ENCODE measurements at regions not wholly inside any gene's neighbourhood (a gene's known extent, or its start where the extent isn't known, plus 50 kb on each side); places are given as distances from the start of the nearest gene placed in this dataset.

- Histone ChIP-seq H3K4me3 (replicated peaks in 1 of 3; ENCODE audit: low read depth in 2 of 3, low read length in 3 of 3) (no peak overlapping the region), H3K27ac (ENCODE audit: low read depth in 1 of 2, low read length in 2 of 2) (no peak overlapping the region), H3K9me3 (replicated peaks in 1 of 2; ENCODE audit: control insufficient read depth in 1 of 2, insufficient read depth in 1 of 2, low read length in 2 of 2) (peaks cover 0 to 12% of the 10 kb centered on the region in 2 donors), H3K4me2 (replicated peaks; ENCODE audit: extremely low read depth, low read length, poor library complexity, severe bottlenecking) (no peak overlapping the region), H3K79me2 (ENCODE audit: insufficient read depth, low read length) (no peaks in the 10 kb centered on the region), H4K20me1 (ENCODE audit: insufficient read depth, low read length) (no peaks in the 10 kb centered on the region), H3K4me1 (ENCODE audit: control insufficient read depth in 1 of 2, insufficient read depth in 2 of 2, low read length in 2 of 2) (no peaks in the 10 kb centered on the region), H3K36me3 (replicated peaks in 1 of 2; ENCODE audit: control insufficient read depth in 1 of 2, insufficient read depth in 2 of 2, low read length in 2 of 2) (no peaks in the 10 kb centered on the region), H3K9ac (ENCODE audit: insufficient read depth, low read length, poor library complexity, severe bottlenecking) (no peak overlapping the region), H3K27me3 (ENCODE audit: control insufficient read depth in 2 of 2, insufficient read depth in 2 of 2, low read length in 2 of 2) (no peaks in the 10 kb centered on the region), H2AFZ (ENCODE audit: insufficient read depth, low read depth, low read length, poor library complexity, severe bottlenecking) (no peak overlapping the region)
- Mint-ChIP-seq H3K4me1 (no peaks in the 10 kb centered on the region), H3K27me3 (ENCODE audit: low read depth in 3 of 3) (peaks cover 0 to 7% (median 5%) of the 10 kb centered on the region in 3 donors), H3K36me3 (no peaks in the 10 kb centered on the region), H3K9me3 (peaks cover 10 to 20% (median 16%) of the 10 kb centered on the region in 7 donors), H3K27ac (no peak overlapping the region), H3K4me3 (peak overlapping the region in 1 of 2 donors; percentile 19)
- intact Hi-C loops (cut with micrococcal nuclease), result no loop called here
- no peak for DNase-seq
- 100% methylated on average over 1 of the region's 7 CpGs for WGBS (ENCODE audit: insufficient coverage)
- no peak for TF ChIP-seq CTCF (IDR thresholded peaks at IDR 0.05)
Measured at GRCh38 chr3:13718436-13718835, 161.4 kb downstream of the WNT7A start.

DNA sequence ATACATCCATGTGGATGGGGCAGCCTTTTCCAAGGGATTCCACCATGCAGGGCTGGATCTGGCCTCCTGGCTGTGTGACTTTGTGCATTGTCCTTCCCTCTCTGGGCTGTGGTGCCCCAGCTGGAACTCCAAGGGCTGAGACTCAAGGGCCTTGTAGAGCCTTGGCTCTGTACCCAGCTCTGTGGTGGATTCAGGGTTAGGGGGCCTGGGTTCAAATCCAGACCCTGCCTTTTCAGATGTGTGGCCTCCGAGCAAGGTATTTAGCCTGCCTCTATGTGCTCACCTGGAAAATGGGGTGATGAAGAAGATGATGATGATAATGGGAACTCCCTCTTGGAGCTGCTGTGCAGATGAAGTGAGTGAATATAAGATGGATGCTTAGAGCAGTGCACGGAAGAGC, 161.9 kb downstream of the WNT7A start:
- Histone ChIP-seq H3K4me2 (replicated peaks; ENCODE audit: extremely low read depth, low read length, poor library complexity, severe bottlenecking) (no peak overlapping the region), H3K4me1 (ENCODE audit: control insufficient read depth in 1 of 2, insufficient read depth in 2 of 2, low read length in 2 of 2) (no peaks in the 10 kb centered on the region), H3K27ac (ENCODE audit: low read depth in 1 of 2, low read length in 2 of 2) (no peak overlapping the region), H3K36me3 (replicated peaks in 1 of 2; ENCODE audit: control insufficient read depth in 1 of 2, insufficient read depth in 2 of 2, low read length in 2 of 2) (no peaks in the 10 kb centered on the region), H3K4me3 (replicated peaks in 1 of 3; ENCODE audit: low read depth in 2 of 3, low read length in 3 of 3) (no peak overlapping the region), H4K20me1 (ENCODE audit: insufficient read depth, low read length) (no peaks in the 10 kb centered on the region), H3K79me2 (ENCODE audit: insufficient read depth, low read length) (no peaks in the 10 kb centered on the region), H3K9me3 (replicated peaks in 1 of 2; ENCODE audit: control insufficient read depth in 1 of 2, insufficient read depth in 1 of 2, low read length in 2 of 2) (peaks cover under 1 to 17% of the 10 kb centered on the region in 2 donors), H3K9ac (ENCODE audit: insufficient read depth, low read length, poor library complexity, severe bottlenecking) (no peak overlapping the region), H3K27me3 (ENCODE audit: control insufficient read depth in 2 of 2, insufficient read depth in 2 of 2, low read length in 2 of 2) (no peaks in the 10 kb centered on the region), H2AFZ (ENCODE audit: insufficient read depth, low read depth, low read length, poor library complexity, severe bottlenecking) (no peak overlapping the region)
- TF ChIP-seq CTCF (IDR thresholded peaks at IDR 0.05), result no peak
- WGBS (ENCODE audit: insufficient coverage), result 100% methylated on average over 1 of the region's 2 CpGs
- no peak for DNase-seq
- no peak overlapping the region for H3K27ac Mint-ChIP-seq
- no peaks in the 10 kb centered on the region for H3K36me3 Mint-ChIP-seq
- intact Hi-C loops (cut with micrococcal nuclease), result no loop called here
- H3K4me1 Mint-ChIP-seq, result no peaks in the 10 kb centered on the region
- peak overlapping the region in 1 of 2 donors; percentile 19 for H3K4me3 Mint-ChIP-seq
- H3K9me3 Mint-ChIP-seq, result peaks cover 11 to 23% (median 20%) of the 10 kb centered on the region in 7 donors
- peaks cover 0 to 7% (median 5%) of the 10 kb centered on the region in 3 donors for H3K27me3 Mint-ChIP-seq (ENCODE audit: low read depth in 3 of 3)
